GM12878 (cell line): ENCODE measurements at regions not wholly inside any gene's neighbourhood (a gene's known extent, or its start where the extent isn't known, plus 50 kb on each side); places are given as distances from the start of the nearest gene placed in this dataset.

ENCODE experiments used
- ATAC-seq: fragments of 200-7000 bp; cut with Tn5 transposase; 3 replicates; pipeline ENCODE4 v1.9.1; 2020; ENCODE audit warnings: mild to moderate bottlenecking, moderate library complexity
- BruUV-seq: library from RNA; stranded (reverse); fragments of 400-500 nt; replicated peaks from 2 replicates; lab custom pipeline; 2021; lab: Mats Ljungman, UMichigan
- CTCF ChIA-PET: fragments of 300-600 bp; sonication (Branson Sonifier 250); formaldehyde crosslinking; extraction: SDS; loops from one replicate; lab custom pipeline; 2021; ENCODE audit warnings: inconsistent platforms; lab: Yijun Ruan, JAX
- POLR2A ChIA-PET: fragments of 350-600 bp; formaldehyde crosslinking; extraction: SDS; loops from one replicate; lab custom pipeline; 2021; ENCODE audit warnings: inconsistent platforms; lab: Charles Lee
- RAD21 ChIA-PET: fragments of 300-600 bp; sonication (Branson Sonifier 250); formaldehyde crosslinking; loops from one replicate; lab custom pipeline; 2023; ENCODE audit warnings: antibody characterized with exemption; ENCODE audit not compliant: unreplicated experiment; lab: Charles Lee
- SMC1A ChIA-PET: fragments of 300-600 bp; sonication (Branson Sonifier 250); formaldehyde crosslinking; loops from one replicate; lab custom pipeline; 2023; ENCODE audit not compliant: unreplicated experiment, uncharacterized antibody; lab: Charles Lee
- DNase-seq: peaks from one replicate; pipeline ENCODE4 v3.0.0-alpha.2; 2011; ENCODE audit warnings: low read depth, low spot score
- FAIRE-seq: peaks from 3 replicates; lab custom pipeline; 2011; peaks lifted over from hg19 to GRCh38; lab: Jason Lieb, UNC
- H2AFZ ChIP-seq: 2 replicates; pipeline ENCODE4 v1.6.0; 2011; ENCODE audit warnings: low read depth, low read length, control low read depth; ENCODE audit not compliant: control insufficient read depth
- H3K27ac ChIP-seq: 2 replicates; pipeline ENCODE4 v1.5.1; 2011; ENCODE audit warnings: control low read depth; ENCODE audit not compliant: control insufficient read depth, insufficient read depth
- H3K27me3 ChIP-seq, 2 experiments: replicated peaks in 1 of 2; 2 replicates each; pipeline versions ENCODE4 v1.6.0 to v1.6.1; 2011; ENCODE audit warnings: low read length in 1 of 2; ENCODE audit not compliant: control insufficient read depth in 2 of 2, insufficient read depth in 2 of 2
- H3K36me3 ChIP-seq, 2 experiments: 2 replicates each; pipeline ENCODE4 v1.5.1; 2011; ENCODE audit warnings: low read length in 1 of 2; ENCODE audit not compliant: control insufficient read depth in 2 of 2, insufficient read depth in 2 of 2
- H3K4me1 ChIP-seq: 2 replicates; pipeline ENCODE4 v1.6.1; 2011; ENCODE audit warnings: mild to moderate bottlenecking, low read length, moderate library complexity, mixed read lengths; ENCODE audit not compliant: control insufficient read depth, insufficient read depth
- H3K4me2 ChIP-seq: 2 replicates; pipeline ENCODE4 v1.6.0; 2011; ENCODE audit warnings: control low read depth; ENCODE audit not compliant: control insufficient read depth, insufficient read depth
- H3K4me3 ChIP-seq: fragments of 200-600 bp; sonication (generic); 2 replicates; pipeline ENCODE4 v1.5.1; 2016
- H3K79me2 ChIP-seq: 2 replicates; pipeline ENCODE4 v1.6.0; 2011; ENCODE audit warnings: low read length; ENCODE audit not compliant: control insufficient read depth, insufficient read depth
- H3K9ac ChIP-seq: 2 replicates; pipeline ENCODE4 v1.8.0; 2011; ENCODE audit warnings: low read length, control low read depth, mixed read lengths; ENCODE audit not compliant: control insufficient read depth, insufficient read depth
- H3K9me3 ChIP-seq: replicated peaks from 3 replicates; pipeline ENCODE4 v1.5.1; 2011; ENCODE audit warnings: mild to moderate bottlenecking, low read length; ENCODE audit not compliant: control insufficient read depth, insufficient read depth
- H4K20me1 ChIP-seq: 2 replicates; pipeline ENCODE4 v1.6.0; 2011; ENCODE audit not compliant: control insufficient read depth, insufficient read depth
- ATF2 ChIP-seq: IDR thresholded peaks from 2 replicates; pipeline ENCODE4 v1.6.1; 2012; ENCODE audit warnings: low read length, inconsistent platforms
- BACH1 ChIP-seq: fragments of 450-650 bp; IDR thresholded peaks from 2 replicates; pipeline ENCODE4 v1.6.1; 2017; ENCODE audit warnings: mild to moderate bottlenecking, borderline replicate concordance
- CBX3 ChIP-seq: fragments of 200-600 bp; sonication (generic); IDR thresholded peaks from 2 replicates; pipeline ENCODE4 v1.6.1; 2016; ENCODE audit warnings: low read depth, borderline replicate concordance
- FOS ChIP-seq: IDR thresholded peaks from 3 replicates; pipeline ENCODE4 v1.6.1; 2011; ENCODE audit warnings: borderline replicate concordance; ENCODE audit not compliant: insufficient read length; ENCODE audit errors: extremely low read depth
- MEF2B ChIP-seq: fragments of 450-650 bp; IDR thresholded peaks from 2 replicates; pipeline ENCODE4 v1.6.1; 2018; ENCODE audit warnings: mild to moderate bottlenecking, moderate library complexity; ENCODE audit not compliant: partially characterized antibody, poor library complexity, severe bottlenecking
- RBBP5 ChIP-seq: fragments of 200-600 bp; sonication (generic); conservative IDR thresholded peaks from 2 replicates; pipeline ENCODE4 v1.6.1; 2016
- RFX5 ChIP-seq: IDR thresholded peaks from 2 replicates; pipeline ENCODE4 v1.6.1; 2011; ENCODE audit warnings: low read depth, low read length, improper control_type of control experiment
- STAT1 ChIP-seq: fragments of 450-650 bp; conservative IDR thresholded peaks from 2 replicates; pipeline ENCODE4 v1.6.1; 2014; ENCODE audit warnings: antibody characterized with exemption, mild to moderate bottlenecking
- TCF7 ChIP-seq: IDR thresholded peaks from 2 replicates; pipeline ENCODE4 v1.6.1; 2014; ENCODE audit warnings: antibody characterized with exemption, borderline replicate concordance
- YBX1 ChIP-seq: fragments of 450-650 bp; IDR thresholded peaks from 2 replicates; pipeline ENCODE4 v1.6.1; 2016; ENCODE audit warnings: antibody characterized with exemption
- WGBS: methylation state at CpG from one replicate; pipeline ENCODE4 v1.1.6; 2016; ENCODE audit warnings: low lambda C conversion rate; ENCODE audit not compliant: insufficient replicate concordance, insufficient coverage; ENCODE audit errors: missing lambda C conversion rate; 5-methylcytosine and 5-hydroxymethylcytosine counted together
- in situ Hi-C: fragments of 300-500 bp; cut with MboI; formaldehyde crosslinking; loops from 9 replicates; pipeline ENCODE4 v1.14.3; 2018; ENCODE audit warnings: mixed read lengths
- intact Hi-C: fragments of 100-400 bp; cut with micrococcal nuclease; formaldehyde crosslinking; loops from one replicate; pipeline ENCODE4 v1.14.2; 2022; ENCODE audit not compliant: unreplicated experiment

- Histone ChIP-seq H3K9ac (no peak overlapping the region), H3K4me3 (no peak overlapping the region), H2AFZ (no peak overlapping the region), H3K4me1 (no peaks in the 10 kb centered on the region), H3K4me2 (no peak overlapping the region), H3K9me3 (no peaks in the 10 kb centered on the region), H3K27ac (no peak overlapping the region), H4K20me1 (no peaks in the 10 kb centered on the region), H3K79me2 (no peaks in the 10 kb centered on the region), H3K27me3 (no peaks in the 10 kb centered on the region), H3K36me3 (no peaks in the 10 kb centered on the region)
- ChIA-PET CTCF (no interaction called here), RAD21 (no interaction called here), POLR2A (no interaction called here), SMC1A (no interaction called here)
- no peak for DNase-seq
- 33% methylated on average over 3 of the region's 3 CpGs for WGBS
- no peak for ATAC-seq
- no TSS peak for BruUV-seq
- TF ChIP-seq RBBP5 (no peak), BACH1 (no peak), MEF2B (no peak), CBX3 (no peak), ATF2 (no peak), TCF7 (no peak), STAT1 (no peak), FOS (no peak), YBX1 (no peak), RFX5 (no peak)
- intact Hi-C loops (no loop called here), in situ Hi-C loops (no loop called here)
- FAIRE-seq, result no peak
These were observed 128.3 kb downstream of the SLC28A3 start for GRCh38 chr9:84212246-84212645.
